Activated CD4-positive, alpha-beta T cell treated with anti-CD3 and anti-CD28 coated beads, Interleukin-2, amount 50 U/mL, for 1 hour (primary cell): ENCODE measurements at regions not wholly inside any gene's neighbourhood (a gene's known extent, or its start where the extent isn't known, plus 50 kb on each side); places are given as distances from the start of the nearest gene placed in this dataset.

Experiments used
- DNase-seq: peaks from one replicate; pipeline ENCODE4 v3.0.0-alpha.2; 2020

DNA sequence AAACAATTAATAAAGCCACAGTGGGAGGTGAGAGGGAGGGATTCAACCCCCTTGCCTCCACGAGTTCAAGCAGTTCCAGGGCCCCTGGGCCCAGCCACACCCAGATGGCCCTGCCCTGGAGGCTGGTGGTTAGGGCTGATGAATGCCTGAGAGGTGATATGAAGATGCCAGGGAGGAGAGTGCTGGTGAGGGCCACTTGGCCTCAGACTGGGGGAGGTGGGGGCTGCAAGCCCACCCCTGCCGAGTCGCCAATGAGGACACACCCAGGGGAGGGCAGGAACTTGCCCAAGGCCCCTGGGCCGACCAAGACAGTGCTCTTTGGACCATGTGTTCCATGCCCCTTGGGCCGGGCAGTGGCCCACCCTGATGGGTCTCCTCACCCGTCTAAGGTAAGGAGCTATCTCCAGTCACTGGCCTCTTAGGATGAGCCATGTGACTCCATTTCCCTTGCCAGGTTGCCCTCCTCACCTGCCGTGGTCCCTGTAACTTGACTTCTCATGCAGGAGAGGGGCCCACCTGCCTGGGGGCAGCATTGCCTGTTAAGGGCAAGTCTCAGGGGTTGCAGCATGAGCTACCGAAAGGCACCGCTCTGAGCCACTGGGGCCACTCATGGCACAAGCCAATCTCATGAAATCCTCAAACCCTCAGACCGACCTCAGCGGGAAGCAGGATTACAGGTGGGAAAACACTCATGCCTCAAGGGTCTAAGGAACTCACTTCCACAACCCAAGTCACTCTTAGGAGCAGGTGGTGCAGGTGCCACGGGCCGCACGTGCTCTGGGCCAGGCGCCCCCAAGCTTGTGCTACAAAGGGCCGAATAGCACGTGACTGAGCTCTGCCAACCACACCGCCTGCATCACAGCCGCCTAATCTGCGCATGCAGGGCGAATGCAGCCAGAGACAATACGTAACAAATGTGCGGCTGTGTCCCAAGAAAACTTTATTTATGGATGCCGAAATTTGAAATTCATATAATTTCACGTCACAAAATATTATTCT lies 147.4 kb upstream of the MLN start:
- DNase-seq = no peak

DNA sequence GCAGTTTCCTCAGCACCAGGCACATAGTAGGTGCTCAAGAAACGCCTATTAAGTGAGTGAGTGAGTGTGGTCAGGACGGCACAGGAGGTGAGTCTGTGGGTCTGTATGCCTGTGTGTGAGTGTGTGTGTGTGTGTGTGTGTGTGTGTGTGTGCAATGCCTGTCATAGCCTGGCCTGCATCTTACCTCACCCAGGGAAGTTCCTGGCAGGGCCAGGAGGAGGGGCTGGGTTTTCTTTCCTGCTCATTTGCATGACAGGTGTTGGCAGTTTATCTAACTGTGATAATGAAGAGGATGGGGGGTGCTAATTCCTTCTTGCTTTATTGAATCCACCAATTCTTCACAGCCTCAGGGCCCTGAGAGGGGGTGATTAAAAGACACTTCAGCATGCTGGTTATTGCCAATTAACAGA lies 146.7 kb upstream of the MLN start:
- DNase-seq = no peak

DNA sequence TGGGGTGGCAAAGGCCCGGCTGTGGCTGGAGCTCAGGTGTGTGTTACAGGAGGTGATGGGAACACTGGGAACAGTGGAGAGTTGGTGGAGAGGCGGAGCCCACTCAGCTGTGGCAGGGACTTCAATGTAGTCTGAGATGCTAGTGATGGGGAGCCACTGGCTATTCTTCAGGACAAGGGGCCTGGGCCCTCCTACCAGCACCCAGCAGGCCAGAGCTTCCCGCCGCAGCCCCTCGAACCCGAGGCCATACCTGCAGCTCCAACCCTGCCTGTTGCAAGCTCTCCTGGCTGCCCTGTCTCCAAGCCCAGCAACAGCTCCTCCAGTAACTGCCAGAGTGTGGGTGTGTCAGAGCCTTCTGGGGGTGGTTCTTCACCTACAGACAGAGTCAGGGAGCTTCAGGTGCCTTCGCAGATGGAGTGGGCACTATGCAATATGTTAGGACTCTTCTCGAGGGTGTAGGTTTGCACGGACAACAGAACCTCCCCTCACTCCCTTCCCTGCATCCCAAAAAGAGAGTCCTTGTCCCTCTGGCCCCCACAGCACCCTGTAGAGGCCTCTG lies 146.2 kb upstream of the MLN start:
- DNase-seq = no peak

DNA sequence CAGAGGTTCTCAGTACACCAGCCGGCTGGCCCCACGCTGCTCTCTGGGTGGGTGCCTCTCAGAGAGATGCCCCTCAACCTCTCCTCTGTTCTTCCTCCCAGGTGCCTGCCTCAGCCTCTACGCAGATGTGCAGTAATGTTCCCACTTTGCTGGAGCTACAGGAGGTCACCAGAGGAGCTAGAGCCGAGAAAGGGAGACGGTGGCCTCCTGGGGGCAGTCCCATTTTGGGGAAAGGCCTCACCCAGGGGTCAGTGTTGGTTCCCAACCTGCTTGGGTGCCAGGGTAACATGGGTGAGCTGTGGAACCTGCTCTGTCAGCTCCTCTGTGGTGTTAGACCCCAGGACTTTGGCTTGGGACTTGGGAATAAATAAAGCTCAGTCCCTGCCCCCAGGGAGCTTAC lies 145.3 kb upstream of the MLN start:
- DNase-seq = no peak

GRCh38 chr6:33947916-33948594 lies 144.3 kb upstream of the MLN start:
- no peak for DNase-seq

GRCh38 chr6:33947047-33947446 lies 143.2 kb upstream of the MLN start:
- no peak for DNase-seq

DNA sequence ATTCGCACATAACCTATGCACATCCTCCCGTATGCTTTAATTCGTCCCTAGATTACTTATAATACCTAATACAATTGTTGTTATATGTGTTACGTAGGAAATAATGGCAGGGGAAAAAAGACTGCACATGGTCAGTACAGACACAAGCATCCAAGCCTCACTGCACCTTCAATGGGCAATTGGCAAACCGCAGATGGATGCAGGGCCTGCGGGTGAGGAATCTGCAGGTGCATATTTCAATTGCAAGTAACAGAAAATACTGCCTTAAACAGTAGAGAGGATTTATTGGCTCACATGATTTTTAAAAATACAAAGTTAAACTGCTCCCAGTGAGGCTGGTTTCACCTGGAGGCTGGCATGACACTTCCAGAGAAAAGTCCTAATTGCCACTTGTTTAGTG lies 142.1 kb upstream of the MLN start:
- DNase-seq = no peak

DNA sequence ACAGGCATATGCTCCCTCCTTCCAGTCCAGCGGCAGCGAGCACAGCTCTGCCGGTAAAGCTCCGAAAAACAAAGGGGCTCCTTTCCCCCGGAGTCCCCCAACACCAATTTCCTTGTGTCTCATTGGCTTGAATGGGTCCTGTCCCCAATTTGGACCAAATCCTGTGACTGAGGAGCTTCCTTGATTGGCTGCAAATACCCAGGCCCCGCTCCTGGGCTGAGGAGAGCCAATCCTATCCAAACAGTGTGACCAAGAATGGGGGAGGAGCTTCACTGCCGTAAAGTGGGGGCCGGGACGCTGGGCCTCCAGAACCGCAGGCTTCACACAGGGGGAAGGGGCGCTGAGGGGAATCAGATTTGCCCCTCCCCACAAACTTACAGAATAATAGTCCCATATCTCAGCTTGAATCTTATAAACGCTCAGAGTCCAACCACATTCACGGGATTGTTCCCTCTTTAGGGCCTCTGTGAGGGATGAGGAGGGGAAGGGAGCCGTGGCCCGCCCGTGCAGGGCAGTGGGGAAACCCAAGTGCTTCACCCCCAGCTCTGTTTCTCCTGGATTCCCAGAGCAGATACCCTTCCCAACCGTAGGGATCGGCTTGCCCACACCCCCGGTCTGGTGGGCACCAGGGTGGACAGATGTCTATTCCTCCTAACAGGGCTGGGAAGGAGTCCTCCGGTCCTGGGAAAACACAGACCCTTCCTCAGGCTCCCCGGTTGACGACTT lies 141.0 kb upstream of the MLN start:
- DNase-seq = no peak

GRCh38 chr6:33936886-33937285 lies 133.1 kb upstream of the MLN start:
- no peak for DNase-seq

GRCh38 chr6:33935439-33936080 lies 131.8 kb upstream of the MLN start:
- no peak for DNase-seq

DNA sequence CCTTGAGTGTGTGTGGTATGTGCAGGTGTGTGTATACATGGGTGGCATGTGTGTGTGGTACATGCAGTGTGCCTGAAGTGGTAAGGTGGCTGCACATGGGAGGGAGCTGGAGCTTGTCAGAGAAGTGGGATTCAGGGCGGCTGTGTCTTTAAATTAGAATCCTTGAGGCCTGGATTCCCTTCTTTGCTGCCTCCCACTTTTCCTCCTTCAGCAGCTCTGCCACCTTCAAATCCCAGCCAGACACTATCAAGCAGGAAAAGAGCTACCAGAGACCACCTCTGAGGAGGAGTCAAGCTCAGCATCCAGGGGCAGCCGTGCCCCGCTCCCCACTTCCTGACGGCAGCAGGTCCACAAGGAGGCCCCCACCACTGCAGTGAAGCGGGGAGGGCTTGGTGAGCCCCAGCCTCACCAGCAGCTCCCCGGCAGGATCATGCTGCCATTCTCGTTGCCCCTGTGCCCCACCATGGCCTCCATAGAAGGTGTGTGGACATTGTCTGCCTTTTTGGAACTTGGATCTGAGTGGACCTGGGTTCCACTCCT lies 131.0 kb upstream of the MLN start:
- DNase-seq = no peak

DNA sequence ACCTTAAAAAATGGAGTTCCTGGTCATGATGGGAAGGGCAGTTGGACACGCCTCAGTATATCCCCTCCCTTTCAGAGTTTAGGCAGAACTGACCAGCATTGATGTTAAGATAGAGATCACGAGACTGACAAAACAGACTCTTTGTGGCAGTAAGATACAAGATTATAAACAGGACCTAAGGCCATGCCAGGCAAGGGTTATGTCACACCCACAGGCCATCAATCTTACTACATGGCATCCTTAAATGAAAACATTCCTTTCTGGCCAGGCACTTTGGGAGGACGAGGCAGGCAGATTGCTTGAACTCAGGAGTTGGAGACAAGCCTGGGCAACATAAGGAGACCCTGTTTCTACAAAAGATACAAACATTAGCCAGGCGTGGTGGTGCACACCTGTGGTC lies 129.3 kb upstream of the MLN start:
- DNase-seq = no peak

GRCh38 chr6:33931799-33932198 lies 128.0 kb upstream of the MLN start:
- no peak for DNase-seq

GRCh38 chr6:33929575-33930288 lies 125.9 kb upstream of the MLN start:
- DNase-seq = no peak

DNA sequence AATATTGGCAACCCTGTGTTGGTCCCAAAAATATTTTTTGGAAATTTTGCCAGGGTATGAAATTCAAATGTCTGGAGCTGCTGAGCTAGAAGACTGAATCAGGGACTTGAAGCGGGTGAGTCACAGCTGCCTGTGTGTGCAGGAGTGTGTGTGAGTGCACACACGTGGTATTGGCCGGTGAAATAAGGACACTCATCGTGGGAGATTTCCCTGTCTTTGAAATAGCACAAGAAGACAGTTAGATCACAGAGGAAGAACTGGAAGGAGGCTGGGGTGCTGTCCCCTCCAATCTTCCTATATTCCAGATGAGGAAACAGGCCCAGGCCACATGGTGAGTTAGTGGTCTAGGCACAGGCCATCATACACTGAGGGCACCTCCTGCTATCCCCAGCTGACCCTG lies 123.8 kb upstream of the MLN start:
- DNase-seq = no peak

DNA sequence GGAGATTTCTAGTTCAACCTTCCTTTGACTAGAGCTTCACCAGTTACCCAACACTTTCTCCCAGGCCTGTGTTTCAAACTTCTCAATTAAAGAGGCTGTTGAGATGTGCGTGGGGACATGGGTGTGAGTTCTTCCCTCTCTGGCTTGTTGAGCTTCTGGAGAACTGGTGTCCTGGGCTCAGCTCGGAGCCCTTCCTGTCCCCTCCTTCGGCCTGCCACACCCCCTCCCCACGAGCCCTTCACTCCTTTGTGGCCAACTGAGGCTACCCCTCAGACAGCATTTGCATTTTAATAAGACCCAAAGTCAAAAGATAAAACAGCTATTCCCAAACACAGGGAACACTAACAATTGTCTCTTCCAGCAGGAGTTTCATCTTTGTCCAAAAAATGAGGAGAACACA lies 123.3 kb upstream of the MLN start:
- DNase-seq = no peak

- no peak for DNase-seq
Measured at GRCh38 chr6:33926451-33926850, 122.6 kb upstream of the MLN start.

DNA sequence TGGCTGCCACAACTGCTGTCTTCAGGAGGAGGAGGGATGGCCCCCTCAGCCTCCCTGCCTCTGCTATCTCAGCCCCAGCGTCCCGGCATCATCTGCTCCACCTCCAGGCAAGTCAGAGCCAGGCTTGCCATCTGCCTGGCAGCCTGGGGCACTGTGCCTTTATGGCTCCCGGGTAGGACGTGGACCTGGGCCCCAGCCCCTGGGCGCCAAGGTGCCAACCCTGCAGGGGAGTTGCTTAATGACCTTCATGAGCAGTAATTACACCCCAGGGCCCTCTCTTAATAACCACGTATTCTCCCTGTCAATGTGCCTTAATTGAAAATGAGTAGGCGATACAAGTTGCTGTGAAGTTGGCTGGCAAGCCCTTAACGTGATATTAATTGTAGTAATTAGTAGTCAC lies 122.1 kb upstream of the MLN start:
- no peak for DNase-seq

- no peak for DNase-seq
Measured at GRCh38 chr6:33925210-33925609, 121.4 kb upstream of the MLN start.

GRCh38 chr6:33924681-33925080 lies 120.9 kb upstream of the MLN start:
- DNase-seq = no peak

DNA sequence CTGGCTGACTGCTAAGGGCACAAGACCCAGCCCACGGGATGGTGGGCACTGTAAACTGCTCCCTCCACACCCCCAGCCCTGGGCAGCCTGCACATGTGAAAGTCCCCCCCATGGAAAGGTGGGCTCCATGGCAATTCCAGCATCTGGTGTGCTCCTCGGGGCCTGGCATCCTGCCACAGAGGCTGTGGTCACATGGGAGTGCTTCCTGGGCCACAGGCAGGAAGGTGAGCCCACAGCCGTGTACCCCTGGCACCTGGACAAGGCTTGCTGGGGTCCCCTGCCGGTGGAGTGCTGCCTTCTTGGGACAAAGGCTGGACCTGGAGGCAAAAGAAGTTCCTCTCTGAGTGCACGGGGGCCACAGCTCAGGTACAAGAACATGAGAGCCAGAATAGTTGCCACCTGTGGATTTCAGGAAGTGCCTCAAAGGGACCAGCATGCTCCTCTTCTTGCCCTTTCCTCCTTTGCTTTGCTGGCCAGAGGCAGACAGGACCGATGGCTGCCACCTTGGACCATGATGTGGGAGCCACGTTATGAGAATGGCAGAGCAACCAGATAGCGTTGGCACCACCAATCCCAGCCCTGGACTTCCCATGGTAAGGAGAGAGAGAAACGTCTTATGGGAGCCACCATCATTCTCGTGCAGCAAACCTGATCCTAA lies 120.2 kb upstream of the MLN start:
- DNase-seq = no peak
